Mucosa of descending colon (tissue), 3 donors: ENCODE measurements at regions not wholly inside any gene's neighbourhood (a gene's known extent, or its start where the extent isn't known, plus 50 kb on each side); places are given as distances from the start of the nearest gene placed in this dataset.

ENCODE experiments used
- ATAC-seq: fragments of 200-7000 bp; cut with Tn5 transposase; one replicate; pipeline ENCODE4 v1.9.1; 2020; ENCODE audit warnings: mild to moderate bottlenecking, moderate library complexity
- DNase-seq, 3 donors: peaks; one replicate each; pipeline ENCODE4 v3.0.0-alpha.2; 2020
- H3K36me3 ChIP-seq: fragments of 200-600 bp; one replicate; pipeline ENCODE4 v1.8.0; 2021; ENCODE audit warnings: low read depth, mild to moderate bottlenecking
- H3K4me1 ChIP-seq: fragments of 200-600 bp; one replicate; pipeline ENCODE4 v1.8.0; 2021; ENCODE audit warnings: low read depth, mild to moderate bottlenecking
- H3K4me3 ChIP-seq: fragments of 200-600 bp; one replicate; pipeline ENCODE4 v1.8.0; 2021; ENCODE audit warnings: mild to moderate bottlenecking
- H3K9me3 ChIP-seq: fragments of 200-600 bp; one replicate; pipeline ENCODE4 v1.8.0; 2021; ENCODE audit warnings: mild to moderate bottlenecking
- intact Hi-C, 2 donors: fragments of 100-400 bp; cut with DNase I in 1 of 2; cut with micrococcal nuclease in 1 of 2; formaldehyde crosslinking; loops; one replicate each; pipeline versions ENCODE4 v1.11.0 to v1.11.1; 2022; cut with DNase I, micrococcal nuclease
- TF ChIP-seq, protein P1 (sequence below): fragments of 200-600 bp; IDR thresholded peaks from one replicate; pipeline ENCODE4 v1.8.0; 2022; ENCODE audit warnings: antibody characterized with exemption, mild to moderate bottlenecking
- donor health status: DM: no; HTN: no; CAD: no; lungs with moderate emphysema.
- donor health status: DM: no; HTN: no; CAD: no.
- donor health status: DM: no; HTN: yes; CAD: no.

DNA sequence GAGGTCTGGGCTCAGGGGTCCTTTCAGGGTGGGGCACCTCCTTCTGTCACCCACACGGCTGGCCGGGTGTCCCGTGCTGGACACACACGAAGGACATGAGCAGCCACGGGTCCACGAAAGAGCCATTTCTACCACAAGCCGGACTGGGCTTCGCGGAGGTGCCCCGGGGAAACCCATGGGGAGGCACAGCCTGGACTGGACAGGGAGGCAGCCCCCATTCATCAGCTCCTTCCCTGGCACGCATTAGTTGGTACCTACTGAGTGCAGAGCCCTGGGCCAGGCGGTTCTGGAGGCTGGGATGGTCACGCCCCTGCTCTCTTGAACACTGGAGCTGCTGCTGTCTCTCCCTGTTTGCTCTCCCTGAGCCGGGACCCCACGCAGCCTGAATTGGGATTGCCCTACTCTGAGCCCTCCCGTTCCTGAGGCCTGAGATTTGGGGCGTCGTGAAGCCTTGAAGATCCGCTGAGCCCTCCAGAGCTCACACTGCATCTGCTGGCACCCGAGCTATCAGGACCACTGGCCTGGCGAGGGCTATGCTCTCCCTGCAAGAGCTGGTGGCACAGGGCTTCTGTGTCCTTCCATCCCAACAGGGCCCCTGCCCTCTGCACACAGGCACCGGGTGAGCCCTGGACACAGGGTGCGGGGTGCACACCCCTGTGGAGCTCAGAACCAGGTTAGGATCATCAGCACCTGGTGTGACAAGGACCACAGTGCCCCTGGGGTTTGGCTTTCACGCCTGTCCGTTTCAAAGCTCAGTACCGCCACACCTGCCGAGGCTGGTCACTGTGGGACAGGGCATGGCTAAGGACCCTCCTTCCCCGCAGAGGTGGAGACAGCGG is 84.6 kb downstream of the MYEOV start:
- no peak for ATAC-seq
- TF ChIP-seq, protein P1, sequence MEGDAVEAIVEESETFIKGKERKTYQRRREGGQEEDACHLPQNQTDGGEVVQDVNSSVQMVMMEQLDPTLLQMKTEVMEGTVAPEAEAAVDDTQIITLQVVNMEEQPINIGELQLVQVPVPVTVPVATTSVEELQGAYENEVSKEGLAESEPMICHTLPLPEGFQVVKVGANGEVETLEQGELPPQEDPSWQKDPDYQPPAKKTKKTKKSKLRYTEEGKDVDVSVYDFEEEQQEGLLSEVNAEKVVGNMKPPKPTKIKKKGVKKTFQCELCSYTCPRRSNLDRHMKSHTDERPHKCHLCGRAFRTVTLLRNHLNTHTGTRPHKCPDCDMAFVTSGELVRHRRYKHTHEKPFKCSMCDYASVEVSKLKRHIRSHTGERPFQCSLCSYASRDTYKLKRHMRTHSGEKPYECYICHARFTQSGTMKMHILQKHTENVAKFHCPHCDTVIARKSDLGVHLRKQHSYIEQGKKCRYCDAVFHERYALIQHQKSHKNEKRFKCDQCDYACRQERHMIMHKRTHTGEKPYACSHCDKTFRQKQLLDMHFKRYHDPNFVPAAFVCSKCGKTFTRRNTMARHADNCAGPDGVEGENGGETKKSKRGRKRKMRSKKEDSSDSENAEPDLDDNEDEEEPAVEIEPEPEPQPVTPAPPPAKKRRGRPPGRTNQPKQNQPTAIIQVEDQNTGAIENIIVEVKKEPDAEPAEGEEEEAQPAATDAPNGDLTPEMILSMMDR = no peak
- intact Hi-C loops = no loop called here
- Histone ChIP-seq H3K4me3 (no peak overlapping the region), H3K9me3 (no peaks in the 10 kb centered on the region), H3K4me1 (peaks cover 27% of the 10 kb centered on the region), H3K36me3 (no peaks in the 10 kb centered on the region)
- DNase-seq = peak in 1 of 3 donors; percentile 29

DNA sequence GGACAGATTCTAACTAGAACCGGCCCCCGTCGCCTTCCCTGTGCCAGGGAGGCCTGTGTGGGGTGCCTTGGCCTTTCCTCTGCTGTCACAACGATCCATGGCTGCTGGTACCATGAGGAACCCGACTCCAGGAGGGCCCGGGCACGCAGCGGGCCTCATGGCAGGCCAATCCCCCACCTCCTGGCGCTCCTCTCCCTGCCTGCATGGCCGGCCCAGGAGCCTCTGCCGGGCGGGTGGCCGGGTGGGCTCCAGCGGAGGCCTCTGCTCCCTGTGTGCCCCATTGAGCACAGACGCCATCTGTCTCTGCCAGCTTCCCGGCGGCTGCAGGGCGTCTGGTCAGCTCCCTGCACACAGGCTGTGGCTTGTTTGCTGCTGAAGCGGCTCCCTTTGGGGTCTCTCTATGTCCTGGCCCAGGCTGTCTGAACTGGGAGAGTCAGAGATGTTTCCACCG is 86.5 kb downstream of the MYEOV start:
- peak in 1 of 3 donors; percentile 16 for DNase-seq
- intact Hi-C loops = no loop called here

DNA sequence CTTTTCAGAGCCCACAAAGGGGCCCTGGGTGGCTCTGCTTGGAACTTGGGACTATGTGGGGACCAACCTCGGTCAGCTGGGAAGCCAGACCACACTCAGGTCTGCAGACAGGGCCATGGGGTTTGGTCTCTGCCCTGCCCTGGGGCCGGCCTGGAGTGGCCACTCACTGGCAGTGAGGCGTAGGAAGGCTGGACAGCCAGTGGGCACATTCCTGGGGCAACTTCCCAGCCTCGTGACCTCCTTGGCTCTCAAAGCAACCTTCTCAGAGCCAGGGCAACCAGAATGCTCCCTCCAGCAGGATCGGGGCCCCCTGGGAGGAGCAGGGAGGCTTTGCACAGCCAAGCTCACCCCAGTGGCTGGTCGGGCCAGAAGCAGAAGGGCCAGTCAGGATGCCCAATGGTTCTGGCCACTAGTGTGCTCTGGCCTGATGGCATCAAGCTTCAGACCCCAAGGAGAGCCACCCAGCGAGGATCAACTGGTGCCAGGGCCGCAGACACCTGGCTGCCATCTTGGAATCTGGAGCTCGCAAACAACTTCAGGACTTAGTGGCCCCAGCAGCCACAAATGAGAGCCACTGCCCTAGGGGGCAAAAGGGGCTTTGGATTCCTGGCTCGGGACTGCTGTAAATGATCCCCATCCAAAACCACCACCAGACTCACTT is 87.1 kb downstream of the MYEOV start:
- H3K4me1 ChIP-seq = peaks cover 6% of the 10 kb centered on the region
- H3K4me3 ChIP-seq = no peak overlapping the region
- TF ChIP-seq, protein P1 = no peak
- no peaks in the 10 kb centered on the region for H3K36me3 ChIP-seq
- ATAC-seq (no peak), DNase-seq (peak in 1 of 3 donors; percentile 22)
- intact Hi-C loops = no loop called here
- H3K9me3 ChIP-seq = no peaks in the 10 kb centered on the region

More for the DNA sequence above, 86.5 kb downstream of the MYEOV start:
- H3K4me3 ChIP-seq = no peak overlapping the region
- H3K4me1 ChIP-seq = peaks cover 12% of the 10 kb centered on the region
- H3K36me3 ChIP-seq = no peaks in the 10 kb centered on the region
- TF ChIP-seq, protein P1 = no peak
- ATAC-seq = no peak
- no peaks in the 10 kb centered on the region for H3K9me3 ChIP-seq

DNA sequence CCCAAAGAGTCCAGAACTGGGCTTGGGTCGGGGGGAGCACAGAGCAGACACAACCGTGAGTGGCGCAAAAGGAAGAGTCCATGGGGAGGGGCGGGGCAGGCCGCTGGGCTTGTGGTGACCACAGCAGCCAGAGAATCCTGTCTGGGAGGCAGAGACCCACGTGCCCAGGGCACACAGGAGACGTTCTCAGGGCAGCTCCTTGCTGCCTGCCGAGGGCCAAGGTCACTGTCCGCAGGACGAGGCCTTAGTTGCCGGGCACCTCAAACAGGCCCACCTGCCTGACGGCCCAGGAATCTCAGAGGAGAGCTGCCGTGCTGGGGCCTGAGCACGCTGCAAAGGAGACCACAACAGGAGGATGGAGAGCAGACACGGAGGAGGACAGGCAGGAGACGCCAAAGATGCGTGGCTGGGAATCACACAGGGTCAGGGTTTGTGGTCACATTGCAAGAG is 87.8 kb downstream of the MYEOV start:
- intact Hi-C loops = no loop called here
- no peak for ATAC-seq
- peak in 1 of 3 donors; percentile 26 for DNase-seq

More for the DNA sequence above, 87.8 kb downstream of the MYEOV start:
- TF ChIP-seq, protein P1 = no peak
- no peaks in the 10 kb centered on the region for H3K9me3 ChIP-seq
- no peaks in the 10 kb centered on the region for H3K4me1 ChIP-seq
- no peak overlapping the region for H3K4me3 ChIP-seq
- H3K36me3 ChIP-seq = no peaks in the 10 kb centered on the region
